H9 (cell line): ENCODE measurements at regions not wholly inside any gene's neighbourhood (a gene's known extent, or its start where the extent isn't known, plus 50 kb on each side); places are given as distances from the start of the nearest gene placed in this dataset.

ENCODE experiments used
- DNase-seq: peaks from one replicate; pipeline ENCODE4 v3.0.0-alpha.2; 2017
- H2AFZ ChIP-seq: one replicate; pipeline ENCODE4 v1.6.1; 2013; ENCODE audit warnings: mild to moderate bottlenecking, low read length, control low read depth, moderate library complexity
- H2AK5ac ChIP-seq: 2 replicates; pipeline ENCODE4 v1.6.1; 2013; ENCODE audit warnings: low read length, control low read depth, mixed read lengths; ENCODE audit not compliant: insufficient read length
- H2BK120ac ChIP-seq: one replicate; pipeline ENCODE4 v1.6.1; 2013; ENCODE audit warnings: low read depth, mild to moderate bottlenecking, low read length, control low read depth, inconsistent platforms; ENCODE audit not compliant: poor library complexity, severe bottlenecking
- H2BK12ac ChIP-seq: 2 replicates; pipeline ENCODE4 v1.6.1; 2013; ENCODE audit warnings: low read length, control low read depth, mixed read lengths, low read depth; ENCODE audit not compliant: insufficient read length
- H2BK15ac ChIP-seq: 2 replicates; pipeline ENCODE4 v1.6.1; 2013; ENCODE audit warnings: low read depth, low read length, control low read depth
- H2BK20ac ChIP-seq: one replicate; pipeline ENCODE4 v1.6.1; 2013; ENCODE audit warnings: low read depth, mild to moderate bottlenecking, low read length, control low read depth, inconsistent platforms; ENCODE audit not compliant: poor library complexity, severe bottlenecking
- H2BK5ac ChIP-seq: 2 replicates; pipeline ENCODE4 v1.6.1; 2013; ENCODE audit warnings: low read length, control low read depth, mixed read lengths; ENCODE audit not compliant: insufficient read length
- H3K14ac ChIP-seq: 2 replicates; pipeline ENCODE4 v1.6.1; 2013; ENCODE audit warnings: low read length, control low read depth; ENCODE audit not compliant: insufficient read depth
- H3K18ac ChIP-seq: 2 replicates; pipeline ENCODE4 v1.6.1; 2013; ENCODE audit warnings: low read depth, mild to moderate bottlenecking, mixed read lengths, low read length, control low read depth; ENCODE audit not compliant: insufficient read length
- H3K23ac ChIP-seq: 2 replicates; pipeline ENCODE4 v1.6.1; 2013; ENCODE audit warnings: low read length, control low read depth, mixed read lengths, low read depth; ENCODE audit not compliant: insufficient read length
- H3K23me2 ChIP-seq: 2 replicates; pipeline ENCODE4 v1.6.1; 2013; ENCODE audit warnings: low read depth, mild to moderate bottlenecking, mixed read lengths, low read length, control low read depth; ENCODE audit not compliant: insufficient read length, poor library complexity, severe bottlenecking
- H3K27ac ChIP-seq: 2 replicates; pipeline ENCODE4 v1.5.1; 2013; ENCODE audit warnings: low read length, control low read depth, mixed read lengths, low read depth; ENCODE audit not compliant: insufficient read length
- H3K27me3 ChIP-seq: 2 replicates; pipeline ENCODE4 v1.6.1; 2013; ENCODE audit warnings: low read length, control low read depth, inconsistent platforms; ENCODE audit not compliant: insufficient read depth
- H3K4ac ChIP-seq: 2 replicates; pipeline ENCODE4 v1.6.1; 2013; ENCODE audit warnings: low read depth, mild to moderate bottlenecking, control low read depth, inconsistent platforms, low read length, moderate library complexity
- H3K4me1 ChIP-seq: 2 replicates; pipeline ENCODE4 v1.6.1; 2013; ENCODE audit warnings: low read length, control low read depth, inconsistent platforms; ENCODE audit not compliant: insufficient read depth
- H3K4me2 ChIP-seq: 2 replicates; pipeline ENCODE4 v1.6.1; 2013; ENCODE audit warnings: low read length, control low read depth, mixed read lengths; ENCODE audit not compliant: insufficient read length, insufficient read depth
- H3K56ac ChIP-seq: 2 replicates; pipeline ENCODE4 v1.6.1; 2013; ENCODE audit warnings: low read depth, mild to moderate bottlenecking, mixed read lengths, low read length, control low read depth; ENCODE audit not compliant: insufficient read length
- H3K79me1 ChIP-seq: 2 replicates; pipeline ENCODE4 v1.6.1; 2013; ENCODE audit warnings: low read depth, mild to moderate bottlenecking, moderate library complexity, low read length, control low read depth, inconsistent platforms; ENCODE audit not compliant: insufficient read depth, poor library complexity, severe bottlenecking
- H3K79me2 ChIP-seq: 2 replicates; pipeline ENCODE4 v1.6.1; 2013; ENCODE audit warnings: low read length, control low read depth, inconsistent platforms; ENCODE audit not compliant: insufficient read depth
- H3K9ac ChIP-seq: 2 replicates; pipeline ENCODE4 v1.6.1; 2013; ENCODE audit warnings: low read length, control low read depth, mixed read lengths; ENCODE audit not compliant: insufficient read length; ENCODE audit errors: extremely low read depth
- H3K9me3 ChIP-seq: one replicate; pipeline ENCODE4 v1.6.1; 2013; ENCODE audit warnings: low read depth, low read length, inconsistent platforms; ENCODE audit not compliant: control insufficient read depth
- H3T11ph ChIP-seq: one replicate; pipeline ENCODE4 v1.6.1; 2013; ENCODE audit warnings: mild to moderate bottlenecking, low read length, control low read depth, inconsistent platforms
- H4K20me1 ChIP-seq: one replicate; pipeline ENCODE4 v1.6.1; 2013; ENCODE audit not compliant: control insufficient read depth, insufficient read length, insufficient read depth
- H4K5ac ChIP-seq: 2 replicates; pipeline ENCODE4 v1.6.1; 2013; ENCODE audit warnings: low read depth, mild to moderate bottlenecking, mixed read lengths, low read length, control low read depth; ENCODE audit not compliant: insufficient read length
- H4K8ac ChIP-seq: replicated peaks from 2 replicates; pipeline ENCODE4 v1.6.1; 2013; ENCODE audit warnings: low read length, control low read depth, mixed read lengths, low read depth; ENCODE audit not compliant: insufficient read length
- H4K91ac ChIP-seq: 2 replicates; pipeline ENCODE4 v1.6.1; 2013; ENCODE audit warnings: low read depth, mild to moderate bottlenecking, moderate library complexity, mixed read lengths, low read length, control low read depth; ENCODE audit not compliant: insufficient read length
- H3K27ac Mint-ChIP-seq, 3 experiments: 2 replicates in 2 of 3; 3 replicates in 1 of 3; pipeline ENCODE4 v1.8.0; 2020 to 2021; ENCODE audit warnings: mixed read lengths in 3 of 3, mild to moderate bottlenecking in 1 of 3, moderate library complexity in 1 of 3
- H3K27me3 Mint-ChIP-seq: 2 replicates; pipeline ENCODE4 v1.8.0; 2021; ENCODE audit warnings: low read depth, mild to moderate bottlenecking, moderate library complexity, mixed read lengths
- H3K36me3 Mint-ChIP-seq, 3 experiments: 2 replicates in 2 of 3; 3 replicates in 1 of 3; pipeline ENCODE4 v1.8.0; 2020 to 2021; ENCODE audit warnings: low read depth in 3 of 3, mixed read lengths in 3 of 3; ENCODE audit not compliant: insufficient read depth in 1 of 3
- H3K4me1 Mint-ChIP-seq, 2 experiments: 2 replicates each; pipeline ENCODE4 v1.8.0; 2020; ENCODE audit warnings: mixed read lengths in 2 of 2
- H3K4me3 Mint-ChIP-seq, 2 experiments: 2 replicates in 1 of 2; 3 replicates in 1 of 2; pipeline ENCODE4 v1.8.0; 2020 to 2021; ENCODE audit warnings: mild to moderate bottlenecking in 2 of 2, mixed read lengths in 2 of 2, moderate library complexity in 1 of 2
- H3K9me3 Mint-ChIP-seq, 2 experiments: 2 replicates in 1 of 2; 3 replicates in 1 of 2; pipeline ENCODE4 v1.8.0; 2020; ENCODE audit warnings: mild to moderate bottlenecking in 2 of 2, mixed read lengths in 2 of 2, moderate library complexity in 1 of 2
- CTCF ChIP-seq: fragments of 200-600 bp; sonication (generic); conservative IDR thresholded peaks from 3 replicates; pipeline ENCODE4 v1.8.0; 2021; ENCODE audit warnings: antibody characterized with exemption, mild to moderate bottlenecking

GRCh38 chr5:98713856-98714255 is 59.6 kb upstream of the RGMB start:
- no peaks in the 10 kb centered on the region for H3K4me1 ChIP-seq
- no peak overlapping the region for H3T11ph ChIP-seq
- no peak overlapping the region for H2BK20ac ChIP-seq
- H3K27me3 Mint-ChIP-seq = no peaks in the 10 kb centered on the region
- H3K4ac ChIP-seq = no peak overlapping the region
- H3K79me2 ChIP-seq = no peaks in the 10 kb centered on the region
- H3K27ac Mint-ChIP-seq = no peak overlapping the region
- peaks cover 6 to 9% of the 10 kb centered on the region in 2 experiments for H3K9me3 Mint-ChIP-seq
- no peak overlapping the region for H3K27ac ChIP-seq
- no peak overlapping the region for H2BK120ac ChIP-seq
- H3K18ac ChIP-seq = no peak overlapping the region
- H4K91ac ChIP-seq = no peak overlapping the region
- no peaks in the 10 kb centered on the region for H3K23me2 ChIP-seq
- no peak overlapping the region for H3K23ac ChIP-seq
- no peaks in the 10 kb centered on the region for H3K27me3 ChIP-seq
- no peak overlapping the region for H2BK5ac ChIP-seq
- H3K56ac ChIP-seq = no peak overlapping the region
- peaks cover 0 to 4% (median 2%) of the 10 kb centered on the region in 3 experiments; a peak in 3 of 7 replicates for H3K36me3 Mint-ChIP-seq
- no peak overlapping the region for H3K14ac ChIP-seq
- H3K9me3 ChIP-seq = no peaks in the 10 kb centered on the region
- no peak overlapping the region for H2BK15ac ChIP-seq
- no peak overlapping the region for H2BK12ac ChIP-seq
- TF ChIP-seq CTCF = no peak
- H3K4me2 ChIP-seq = no peak overlapping the region
- no peak overlapping the region for H2AFZ ChIP-seq
- no peak overlapping the region for H2AK5ac ChIP-seq
- H4K8ac ChIP-seq = no peak overlapping the region
- no peak overlapping the region for H3K4me3 Mint-ChIP-seq
- H4K5ac ChIP-seq = no peak overlapping the region
- no peaks in the 10 kb centered on the region for H4K20me1 ChIP-seq
- DNase-seq = no peak
- H3K9ac ChIP-seq = no peak overlapping the region
- H3K79me1 ChIP-seq = no peaks in the 10 kb centered on the region
- H3K4me1 Mint-ChIP-seq = peaks cover 4 to 7% of the 10 kb centered on the region in 2 experiments; a peak in 3 of 4 replicates
